Amygdala (tissue), 56 donors: ENCODE measurements at regions not wholly inside any gene's neighbourhood (a gene's known extent, or its start where the extent isn't known, plus 50 kb on each side); places are given as distances from the start of the nearest gene placed in this dataset.
"Not testable (repeated sequence)": the region's sequence is repeated elsewhere in the genome, so short reads cannot be mapped to it uniquely, and the experiment has no call there.

Source experiments
- DNase-seq, 56 donors: peaks; one replicate each; lab custom pipeline; 2025; lab: John Stamatoyannopoulos, UW

DNA sequence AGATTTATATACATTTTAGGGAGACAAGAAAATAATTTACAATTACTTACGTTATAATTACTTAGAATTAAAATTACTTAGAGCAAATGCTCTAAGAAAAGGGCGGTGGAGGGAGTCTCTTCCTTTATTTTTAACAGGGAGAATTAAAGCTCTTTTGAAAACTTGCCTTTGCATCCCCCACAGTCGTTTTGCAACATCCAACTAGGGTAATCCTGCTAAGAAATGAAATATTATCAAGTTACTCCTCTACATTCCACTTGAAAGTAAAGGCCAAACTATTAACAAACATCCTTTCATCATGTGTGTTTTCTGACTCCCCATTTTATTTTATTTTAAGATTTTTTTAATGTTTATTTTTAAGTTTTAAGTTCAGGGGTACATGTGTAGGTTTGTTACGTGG is 1358.5 kb downstream of the NCAM2 start:
- no peak for DNase-seq

- DNase-seq, result not testable (repeated sequence)
Observed at GRCh38 chr21:22359599-22359998, 1361.4 kb downstream of the NCAM2 start.

GRCh38 chr21:22363504-22363903 is 1365.3 kb downstream of the NCAM2 start:
- no peak for DNase-seq

DNA sequence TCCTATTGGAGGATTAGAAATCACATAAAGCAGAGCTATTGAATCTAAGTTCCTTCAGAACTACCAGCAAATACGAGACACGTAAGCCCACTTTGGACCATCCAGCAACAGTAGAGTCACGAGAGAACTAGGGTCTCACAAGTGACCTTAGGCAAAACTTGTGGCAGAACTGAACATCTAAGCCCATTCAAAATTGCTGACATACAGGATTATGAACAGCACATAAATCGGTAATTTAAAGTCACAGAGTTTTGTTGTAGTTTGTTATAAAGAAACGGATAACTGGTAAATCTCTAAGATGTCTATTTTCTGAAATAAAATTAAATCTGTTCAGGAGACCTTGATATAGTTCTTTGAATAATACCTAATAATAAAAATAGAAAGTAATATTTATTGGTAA is 1366.0 kb downstream of the NCAM2 start:
- no peak for DNase-seq

DNA sequence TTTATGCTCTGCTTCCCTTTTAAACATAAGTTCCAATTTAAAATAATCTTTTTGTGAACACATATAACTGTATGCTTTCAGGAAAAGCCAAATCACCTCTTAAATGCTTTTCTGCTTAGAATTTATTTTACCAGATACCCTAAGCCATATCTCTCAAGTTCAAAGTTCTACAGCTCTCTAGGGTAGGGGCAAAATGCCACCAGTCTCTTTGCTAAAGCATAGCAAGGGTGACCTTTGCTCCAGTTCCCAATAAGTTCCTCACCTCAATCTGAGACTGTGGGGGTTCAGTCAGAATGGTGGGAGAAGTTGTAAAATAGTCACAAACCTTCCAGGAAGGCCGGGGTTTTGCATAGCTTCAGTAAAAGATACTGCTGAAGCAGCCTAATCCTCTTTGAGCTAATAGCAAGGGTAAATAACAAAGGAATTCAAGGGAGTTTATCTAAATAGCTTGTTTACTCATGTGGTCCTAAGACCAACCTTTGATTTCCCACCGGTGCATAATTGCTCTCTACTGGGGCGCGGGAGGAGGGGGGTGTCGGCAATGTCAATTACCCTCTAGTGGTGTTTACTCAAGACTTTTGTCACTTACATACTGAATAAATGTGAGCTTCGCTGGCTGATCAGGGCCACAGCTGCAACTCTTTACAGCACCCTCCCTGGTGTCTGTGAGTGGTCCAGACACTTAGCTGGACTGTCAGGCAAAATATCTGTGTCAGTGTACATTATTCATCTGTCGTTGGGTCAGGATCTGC is 1376.2 kb downstream of the NCAM2 start:
- DNase-seq, result no peak

DNA sequence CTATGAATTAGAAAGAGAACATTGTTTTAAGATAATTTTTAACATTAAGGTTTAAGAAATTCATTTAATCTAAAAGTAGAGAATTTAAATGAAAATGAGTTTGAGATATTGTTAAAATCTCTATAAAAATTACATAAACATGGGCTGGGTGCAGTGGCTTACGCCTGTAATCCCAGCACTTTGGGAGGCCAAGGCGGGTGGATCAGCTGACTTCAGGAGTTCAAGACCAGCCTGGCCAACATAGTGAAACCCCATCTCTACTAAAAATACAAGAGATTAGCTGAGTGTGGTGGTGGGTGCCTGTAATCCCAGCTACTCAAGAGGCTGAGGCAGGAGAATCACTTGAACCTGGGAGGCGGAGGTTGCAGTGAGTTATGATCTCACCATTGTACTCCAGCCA is 1379.6 kb downstream of the NCAM2 start:
- DNase-seq, result not testable (repeated sequence)

GRCh38 chr21:22393324-22393723 is 1395.1 kb downstream of the NCAM2 start:
- DNase-seq, result no peak

DNA sequence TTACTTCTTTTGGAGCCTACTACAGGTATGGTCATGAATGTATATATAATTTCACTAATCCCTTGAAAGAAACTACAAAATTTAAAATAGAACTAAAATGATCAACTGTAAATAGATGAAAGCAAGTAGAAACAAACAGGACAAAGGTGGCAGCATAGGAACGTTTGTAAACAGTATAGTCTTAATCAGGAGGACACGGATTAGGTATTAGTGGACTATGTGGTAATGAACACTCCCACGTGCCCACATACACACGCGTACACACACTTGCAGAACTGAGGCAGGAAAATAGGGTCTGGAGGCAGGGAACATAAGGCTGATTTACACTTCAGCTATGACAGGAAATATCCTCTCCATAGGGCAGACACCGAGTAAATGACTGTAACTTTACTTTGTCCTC is 1397.8 kb downstream of the NCAM2 start:
- DNase-seq, result no peak

GRCh38 chr21:22399681-22400514 is 1401.7 kb downstream of the NCAM2 start:
- DNase-seq, result no peak

DNA sequence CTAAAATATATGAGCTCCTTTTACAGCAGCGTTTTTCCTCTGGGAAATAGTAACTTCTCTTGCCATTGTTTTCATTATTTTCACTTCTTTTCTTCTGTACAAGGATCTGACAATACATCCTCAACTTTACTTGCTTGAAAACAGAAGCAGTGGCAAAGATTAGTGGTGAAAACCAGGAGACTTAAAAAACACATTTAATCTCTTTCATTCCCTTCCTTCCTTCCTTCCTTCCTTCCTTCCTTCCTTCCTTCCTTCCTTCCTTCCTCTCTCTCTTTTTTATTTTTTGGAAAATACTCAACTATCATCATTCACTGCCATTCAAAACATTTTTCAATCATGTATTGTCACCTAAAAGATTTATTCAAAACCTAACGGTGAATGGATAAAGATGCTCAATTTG is 1411.4 kb downstream of the NCAM2 start:
- no peak for DNase-seq

DNA sequence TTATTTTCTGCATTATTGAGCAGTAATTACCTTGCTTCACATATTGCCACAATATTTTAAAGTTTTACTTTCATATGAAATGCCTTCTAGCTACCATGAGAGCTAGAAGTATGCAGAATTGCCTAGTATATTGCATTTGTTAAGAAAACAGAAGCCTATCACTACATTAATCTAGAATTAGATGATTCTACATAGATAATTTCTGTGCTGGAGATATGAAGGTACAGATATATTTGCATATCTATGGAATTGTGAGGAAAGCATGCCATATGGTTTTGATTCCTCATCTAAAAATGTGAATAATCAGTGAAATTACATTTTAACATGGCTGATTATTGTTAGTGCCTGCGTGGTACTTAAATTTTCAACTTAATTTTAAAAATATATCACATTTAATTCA is 1418.3 kb downstream of the NCAM2 start:
- no peak for DNase-seq

DNA sequence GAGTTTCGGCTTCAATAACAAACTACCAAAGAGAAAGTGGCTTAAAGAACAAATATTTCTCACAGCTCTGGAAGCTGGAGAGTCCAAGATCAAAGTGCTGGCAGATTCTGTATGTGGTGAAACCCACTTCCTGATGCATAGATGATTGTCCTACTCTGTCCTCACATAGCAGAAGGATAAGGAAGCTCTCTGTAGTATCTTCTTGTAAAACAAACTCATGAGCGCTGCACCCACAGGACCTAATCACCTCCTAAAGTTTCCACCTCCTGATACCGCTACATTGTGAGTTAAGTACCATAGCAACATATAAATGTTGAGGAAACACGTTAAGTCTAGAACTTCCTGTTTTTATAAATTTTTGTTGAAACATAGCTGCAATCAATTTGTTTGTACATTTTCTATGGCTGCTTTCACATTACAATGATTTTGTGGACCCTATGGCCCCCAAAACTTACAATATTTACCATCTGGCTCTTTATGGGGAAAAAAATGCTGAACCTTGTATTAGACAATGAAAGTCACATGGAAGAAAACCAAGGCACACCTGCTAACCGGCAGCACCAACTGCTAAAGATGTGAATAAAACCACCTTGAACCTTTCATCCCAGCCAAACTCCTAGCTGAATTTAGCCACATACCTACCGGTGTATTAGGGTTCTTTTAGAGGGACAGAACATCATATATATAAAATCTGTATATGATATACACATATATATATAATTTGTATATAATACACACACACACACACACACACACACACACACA is 1423.4 kb downstream of the NCAM2 start:
- no peak for DNase-seq

- no peak for DNase-seq
Observed at GRCh38 chr21:22438428-22439086, 1440.3 kb downstream of the NCAM2 start.

DNA sequence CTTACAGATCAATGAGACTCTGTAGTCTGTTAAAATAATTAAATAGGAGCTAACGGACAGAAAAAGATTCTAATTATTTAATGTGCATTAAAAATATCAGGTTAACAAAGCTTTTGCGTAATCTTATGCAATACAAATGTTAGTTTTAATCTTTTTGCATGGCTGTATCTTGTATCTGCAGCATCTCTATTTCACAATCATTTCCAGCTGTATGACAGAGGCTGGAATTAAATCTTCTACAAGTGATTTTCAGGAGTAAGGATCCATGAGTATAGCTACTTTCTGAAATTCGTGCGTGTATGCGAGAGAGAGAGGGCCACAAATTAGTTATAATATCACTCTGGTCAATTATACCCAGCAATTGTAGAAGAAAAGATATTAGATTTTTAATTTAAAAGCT is 1446.8 kb downstream of the NCAM2 start:
- DNase-seq, result no peak

- DNase-seq, result no peak
Observed at GRCh38 chr21:22450507-22450906, 1452.3 kb downstream of the NCAM2 start.

GRCh38 chr21:22456241-22456640 is 1458.0 kb downstream of the NCAM2 start:
- no peak for DNase-seq

GRCh38 chr21:22468893-22469292 is 1470.7 kb downstream of the NCAM2 start:
- DNase-seq, result no peak

DNA sequence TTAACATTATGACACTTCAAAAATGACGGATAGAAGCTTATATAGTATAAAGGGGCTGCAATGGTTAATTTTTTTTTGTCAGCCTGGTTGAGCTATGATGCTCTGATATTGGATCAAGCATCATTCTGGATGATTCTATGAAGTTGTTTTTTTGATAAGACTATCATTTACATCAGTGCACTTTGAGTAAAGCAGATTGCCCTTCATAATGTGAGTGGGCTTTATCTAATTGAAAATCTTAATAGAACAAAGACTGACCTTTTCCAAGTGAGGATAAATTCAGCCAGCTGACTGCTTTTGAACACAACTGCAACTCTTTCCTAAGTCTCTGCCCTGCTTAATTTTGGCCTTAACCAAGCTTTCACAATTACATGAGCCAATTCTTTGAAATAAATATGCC is 1476.2 kb downstream of the NCAM2 start:
- no peak for DNase-seq

DNA sequence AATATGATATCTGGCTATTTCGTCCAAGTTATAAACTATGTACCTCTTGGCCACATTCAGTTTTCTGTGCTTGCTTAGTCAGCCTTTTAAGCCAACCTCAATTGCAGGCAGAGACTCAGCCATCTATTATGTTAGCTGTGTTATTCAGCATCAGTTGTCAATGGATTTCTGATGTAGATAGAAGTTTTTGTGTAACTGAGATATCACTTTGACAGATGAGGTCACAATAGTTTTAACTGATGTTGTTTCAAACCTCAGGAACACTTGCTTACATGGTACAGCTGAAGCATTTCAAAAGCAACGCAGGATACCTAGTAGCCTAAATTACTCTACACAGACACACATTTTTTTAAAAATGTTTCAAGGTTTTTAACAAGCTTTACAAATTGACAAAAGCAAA is 1478.0 kb downstream of the NCAM2 start:
- no peak for DNase-seq

DNA sequence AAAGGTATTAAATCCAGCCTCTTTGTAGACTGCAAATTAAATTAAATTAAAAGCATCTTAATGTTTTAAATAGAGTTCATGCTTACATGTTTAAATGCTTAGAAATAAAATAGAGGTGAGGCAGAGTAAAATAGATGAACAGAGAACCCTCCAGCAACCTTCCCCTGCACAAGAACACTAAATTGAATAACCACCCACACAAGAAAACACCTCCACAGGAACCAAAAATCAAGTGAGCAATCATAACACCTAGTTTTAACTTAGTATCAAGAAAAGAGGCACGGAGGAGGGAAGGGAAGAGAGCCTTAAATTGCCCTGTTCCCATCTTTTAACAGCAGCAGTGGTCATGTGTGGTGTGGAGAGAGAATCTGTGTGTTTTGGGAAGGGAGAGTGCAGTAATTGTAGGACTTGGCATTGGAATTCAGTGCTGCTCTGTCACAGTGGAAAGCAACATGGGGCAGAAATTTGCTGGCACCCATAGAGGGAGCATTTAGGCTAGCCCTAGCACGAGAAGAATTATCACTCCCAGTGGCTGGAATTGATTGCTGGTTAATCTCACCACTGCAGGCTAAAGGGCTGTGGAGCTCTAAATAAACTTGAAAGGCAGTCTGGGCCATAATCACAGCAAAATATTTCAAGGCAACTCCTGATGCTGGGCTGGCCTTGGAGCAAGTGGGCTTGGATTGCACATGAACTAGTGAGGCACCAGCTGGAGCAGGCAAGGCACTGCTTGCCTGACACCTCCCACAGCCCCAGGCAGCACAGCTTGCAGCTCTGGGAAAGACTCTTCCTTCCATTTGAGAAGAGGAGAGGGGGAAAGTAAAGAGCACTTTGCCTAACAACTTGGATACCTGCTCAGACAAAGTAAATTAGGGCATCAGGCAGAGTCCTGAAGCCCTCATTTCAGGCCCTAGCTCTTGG is 1478.8 kb downstream of the NCAM2 start:
- no peak for DNase-seq
